ENCODE measurements at regions not wholly inside any gene's neighbourhood (a gene's known extent, or its start where the extent isn't known, plus 50 kb on each side); places are given as distances from the start of the nearest gene placed in this dataset.

DNA sequence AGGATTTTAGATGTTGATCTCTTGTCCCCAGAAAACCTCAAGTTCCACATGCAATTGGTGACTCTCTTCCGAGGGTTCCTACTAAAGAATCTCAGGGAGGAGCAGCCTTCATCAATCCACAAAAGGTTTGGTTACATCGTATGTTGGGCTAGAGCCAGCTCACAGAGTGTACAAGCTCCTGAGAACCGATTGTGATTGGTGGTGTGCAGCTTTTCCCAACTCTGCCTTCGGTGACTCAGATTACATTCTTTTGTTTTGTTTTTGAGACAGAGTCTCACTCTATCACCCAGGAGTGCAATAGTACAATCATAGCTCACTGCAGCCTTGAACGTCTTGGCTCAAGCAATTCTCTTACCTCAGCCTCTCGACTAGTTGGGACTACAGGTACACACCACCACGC is 172.4 kb downstream of the PMP22 start:
- TF ChIP-seq POLR2A (IDR thresholded peaks at IDR 0.05), result no peak
- TF ChIP-seq, protein P1, sequence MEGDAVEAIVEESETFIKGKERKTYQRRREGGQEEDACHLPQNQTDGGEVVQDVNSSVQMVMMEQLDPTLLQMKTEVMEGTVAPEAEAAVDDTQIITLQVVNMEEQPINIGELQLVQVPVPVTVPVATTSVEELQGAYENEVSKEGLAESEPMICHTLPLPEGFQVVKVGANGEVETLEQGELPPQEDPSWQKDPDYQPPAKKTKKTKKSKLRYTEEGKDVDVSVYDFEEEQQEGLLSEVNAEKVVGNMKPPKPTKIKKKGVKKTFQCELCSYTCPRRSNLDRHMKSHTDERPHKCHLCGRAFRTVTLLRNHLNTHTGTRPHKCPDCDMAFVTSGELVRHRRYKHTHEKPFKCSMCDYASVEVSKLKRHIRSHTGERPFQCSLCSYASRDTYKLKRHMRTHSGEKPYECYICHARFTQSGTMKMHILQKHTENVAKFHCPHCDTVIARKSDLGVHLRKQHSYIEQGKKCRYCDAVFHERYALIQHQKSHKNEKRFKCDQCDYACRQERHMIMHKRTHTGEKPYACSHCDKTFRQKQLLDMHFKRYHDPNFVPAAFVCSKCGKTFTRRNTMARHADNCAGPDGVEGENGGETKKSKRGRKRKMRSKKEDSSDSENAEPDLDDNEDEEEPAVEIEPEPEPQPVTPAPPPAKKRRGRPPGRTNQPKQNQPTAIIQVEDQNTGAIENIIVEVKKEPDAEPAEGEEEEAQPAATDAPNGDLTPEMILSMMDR (IDR thresholded peaks at IDR 0.05), result no peak
